Loucy (cell line): ENCODE measurements at regions not wholly inside any gene's neighbourhood (a gene's known extent, or its start where the extent isn't known, plus 50 kb on each side); places are given as distances from the start of the nearest gene placed in this dataset.

Experiments
- H2AFZ ChIP-seq: fragments of 200-600 bp; sonication (generic); 2 replicates; pipeline ENCODE4 v1.6.0; 2016; ENCODE audit warnings: antibody characterized with exemption, mild to moderate bottlenecking, low read length, moderate library complexity
- H3F3A ChIP-seq: fragments of 200-600 bp; 2 replicates; pipeline ENCODE4 v1.6.0; 2016; ENCODE audit warnings: antibody characterized with exemption, low read depth, mild to moderate bottlenecking
- H3K27me3 ChIP-seq: fragments of 200-600 bp; sonication (generic); 2 replicates; pipeline ENCODE4 v1.6.1; 2014; ENCODE audit warnings: low read length, mild to moderate bottlenecking; ENCODE audit not compliant: insufficient read depth, poor library complexity, severe bottlenecking
- H3K36me3 ChIP-seq: fragments of 200-600 bp; sonication (generic); 2 replicates; pipeline ENCODE4 v1.6.1; 2016; ENCODE audit warnings: low read length; ENCODE audit not compliant: insufficient read depth
- H3K4me1 ChIP-seq: fragments of 200-600 bp; sonication (generic); 2 replicates; pipeline ENCODE4 v1.5.1; 2014; ENCODE audit warnings: low read length, mild to moderate bottlenecking; ENCODE audit not compliant: insufficient read depth, poor library complexity, severe bottlenecking
- H3K4me2 ChIP-seq: fragments of 200-600 bp; sonication (generic); 2 replicates; pipeline ENCODE4 v1.6.0; 2014; ENCODE audit warnings: antibody characterized with exemption, low read length, low read depth, mild to moderate bottlenecking; ENCODE audit not compliant: poor library complexity, severe bottlenecking
- H3K4me3 ChIP-seq: fragments of 200-600 bp; sonication (generic); 2 replicates; pipeline ENCODE4 v1.5.1; 2014; ENCODE audit warnings: low read length, mild to moderate bottlenecking, mixed read lengths; ENCODE audit not compliant: poor library complexity, severe bottlenecking
- H3K79me2 ChIP-seq: fragments of 200-600 bp; sonication (generic); 2 replicates; pipeline ENCODE4 v1.6.1; 2014; ENCODE audit warnings: low read length; ENCODE audit not compliant: insufficient read depth
- H3K9ac ChIP-seq: fragments of 200-600 bp; sonication (generic); 2 replicates; pipeline ENCODE4 v1.6.0; 2014; ENCODE audit warnings: mild to moderate bottlenecking, low read depth, low read length, moderate library complexity; ENCODE audit not compliant: poor library complexity, severe bottlenecking
- H3K9me2 ChIP-seq: fragments of 200-600 bp; sonication (generic); replicated peaks from 2 replicates; pipeline ENCODE4 v1.6.1; 2016; ENCODE audit warnings: low read depth, low read length, mixed read lengths
- H3K9me3 ChIP-seq: fragments of 200-600 bp; sonication (generic); 2 replicates; pipeline ENCODE4 v1.6.1; 2014; ENCODE audit warnings: mild to moderate bottlenecking, antibody characterized with exemption, low read length, low read depth; ENCODE audit not compliant: insufficient read depth
- H4K20me1 ChIP-seq: fragments of 200-600 bp; sonication (generic); 2 replicates; pipeline ENCODE4 v1.6.0; 2014; ENCODE audit warnings: antibody characterized with exemption, low read length, mild to moderate bottlenecking; ENCODE audit not compliant: insufficient read depth, poor library complexity, severe bottlenecking
- EZH2phosphoT487 ChIP-seq: fragments of 200-600 bp; IDR thresholded peaks from 2 replicates; pipeline ENCODE4 v1.6.1; 2018; ENCODE audit warnings: antibody characterized with exemption, mild to moderate bottlenecking, moderate library complexity, borderline replicate concordance
- TF ChIP-seq, protein P1 (sequence below): fragments of 200-600 bp; sonication (generic); conservative IDR thresholded peaks from 2 replicates; pipeline ENCODE4 v1.5.1; 2014; ENCODE audit warnings: mild to moderate bottlenecking, antibody characterized with exemption, low read length

GRCh38 chr18:78416853-78417252 lies 562.8 kb upstream of the SALL3 start:
- H3K9me3 ChIP-seq: no peaks in the 10 kb centered on the region
- H3K36me3 ChIP-seq: no peaks in the 10 kb centered on the region
- no peaks in the 10 kb centered on the region for H3F3A ChIP-seq
- no peak overlapping the region for H3K4me3 ChIP-seq
- no peaks in the 10 kb centered on the region for H3K4me1 ChIP-seq
- H3K9me2 ChIP-seq: no peaks in the 10 kb centered on the region
- no peaks in the 10 kb centered on the region for H3K79me2 ChIP-seq
- TF ChIP-seq, protein P1, sequence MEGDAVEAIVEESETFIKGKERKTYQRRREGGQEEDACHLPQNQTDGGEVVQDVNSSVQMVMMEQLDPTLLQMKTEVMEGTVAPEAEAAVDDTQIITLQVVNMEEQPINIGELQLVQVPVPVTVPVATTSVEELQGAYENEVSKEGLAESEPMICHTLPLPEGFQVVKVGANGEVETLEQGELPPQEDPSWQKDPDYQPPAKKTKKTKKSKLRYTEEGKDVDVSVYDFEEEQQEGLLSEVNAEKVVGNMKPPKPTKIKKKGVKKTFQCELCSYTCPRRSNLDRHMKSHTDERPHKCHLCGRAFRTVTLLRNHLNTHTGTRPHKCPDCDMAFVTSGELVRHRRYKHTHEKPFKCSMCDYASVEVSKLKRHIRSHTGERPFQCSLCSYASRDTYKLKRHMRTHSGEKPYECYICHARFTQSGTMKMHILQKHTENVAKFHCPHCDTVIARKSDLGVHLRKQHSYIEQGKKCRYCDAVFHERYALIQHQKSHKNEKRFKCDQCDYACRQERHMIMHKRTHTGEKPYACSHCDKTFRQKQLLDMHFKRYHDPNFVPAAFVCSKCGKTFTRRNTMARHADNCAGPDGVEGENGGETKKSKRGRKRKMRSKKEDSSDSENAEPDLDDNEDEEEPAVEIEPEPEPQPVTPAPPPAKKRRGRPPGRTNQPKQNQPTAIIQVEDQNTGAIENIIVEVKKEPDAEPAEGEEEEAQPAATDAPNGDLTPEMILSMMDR: no peak
- H3K4me2 ChIP-seq: no peak overlapping the region
- H4K20me1 ChIP-seq: no peaks in the 10 kb centered on the region
- no peaks in the 10 kb centered on the region for H3K27me3 ChIP-seq
- no peak overlapping the region for H2AFZ ChIP-seq
- no peak overlapping the region for H3K9ac ChIP-seq

- Histone ChIP-seq H3F3A (no peaks in the 10 kb centered on the region), H2AFZ (no peak overlapping the region), H3K9me2 (no peaks in the 10 kb centered on the region), H3K79me2 (no peaks in the 10 kb centered on the region), H3K4me2 (no peak overlapping the region), H4K20me1 (no peaks in the 10 kb centered on the region), H3K27me3 (no peaks in the 10 kb centered on the region), H3K4me3 (no peak overlapping the region), H3K9ac (no peak overlapping the region), H3K4me1 (no peaks in the 10 kb centered on the region), H3K36me3 (no peaks in the 10 kb centered on the region), H3K9me3 (no peaks in the 10 kb centered on the region)
- TF ChIP-seq, protein P1: no peak
- TF ChIP-seq EZH2phosphoT487: no peak
These were observed 561.2 kb upstream of the SALL3 start for GRCh38 chr18:78418379-78418778.

DNA sequence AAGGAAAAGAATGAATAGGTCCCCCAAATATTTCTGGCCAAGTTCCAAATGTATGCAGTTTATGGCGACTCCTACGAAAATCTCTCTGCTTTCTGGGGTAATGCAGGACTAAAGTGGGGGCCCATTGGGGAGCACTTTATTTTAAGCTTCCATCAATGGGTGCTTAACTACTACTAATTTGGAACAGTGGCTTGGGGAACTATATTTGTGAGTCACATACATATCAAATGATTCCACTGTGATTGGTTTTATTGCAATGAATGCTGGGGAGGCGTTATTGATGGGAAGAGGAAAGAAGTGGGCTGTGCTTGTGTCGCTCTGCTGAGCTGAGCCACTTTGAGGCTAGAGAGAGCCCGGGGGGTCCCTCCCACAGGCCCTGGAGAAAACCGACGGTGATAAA lies 560.4 kb upstream of the SALL3 start:
- Histone ChIP-seq H3K27me3 (no peaks in the 10 kb centered on the region), H3K4me3 (no peak overlapping the region), H4K20me1 (no peaks in the 10 kb centered on the region), H3K79me2 (no peaks in the 10 kb centered on the region), H3K36me3 (no peaks in the 10 kb centered on the region), H2AFZ (no peak overlapping the region), H3K9ac (no peak overlapping the region), H3K4me2 (no peak overlapping the region), H3K9me3 (no peaks in the 10 kb centered on the region), H3K4me1 (no peaks in the 10 kb centered on the region), H3F3A (no peaks in the 10 kb centered on the region), H3K9me2 (no peaks in the 10 kb centered on the region)
- TF ChIP-seq EZH2phosphoT487: no peak

- Histone ChIP-seq H3F3A (no peaks in the 10 kb centered on the region), H3K4me2 (no peak overlapping the region), H3K79me2 (no peaks in the 10 kb centered on the region), H3K4me1 (no peaks in the 10 kb centered on the region), H3K27me3 (no peaks in the 10 kb centered on the region), H2AFZ (no peak overlapping the region), H3K9me2 (no peaks in the 10 kb centered on the region), H4K20me1 (no peaks in the 10 kb centered on the region), H3K4me3 (no peak overlapping the region), H3K9ac (no peak overlapping the region), H3K9me3 (no peaks in the 10 kb centered on the region), H3K36me3 (no peaks in the 10 kb centered on the region)
- TF ChIP-seq, protein P1: no peak
- TF ChIP-seq EZH2phosphoT487: no peak
These were observed 559.5 kb upstream of the SALL3 start for GRCh38 chr18:78420116-78420515.
